IMR-90 (cell line): ENCODE measurements at regions not wholly inside any gene's neighbourhood (a gene's known extent, or its start where the extent isn't known, plus 50 kb on each side); places are given as distances from the start of the nearest gene placed in this dataset.

Source experiments
- ATAC-seq: fragments of 200-7000 bp; cut with Tn5 transposase; 2 replicates; pipeline ENCODE4 v1.9.1; 2020; ENCODE audit warnings: low read depth, mild to moderate bottlenecking, moderate library complexity
- BruUV-seq: library from RNA; stranded (reverse); fragments of 400-500 nt; replicated peaks from 2 replicates; lab custom pipeline; 2021; lab: Mats Ljungman, UMichigan
- CTCF ChIA-PET: fragments of 300-600 bp; formaldehyde crosslinking; extraction: SDS; loops from one replicate; lab custom pipeline; 2021; ENCODE audit warnings: antibody characterized with exemption; lab: Yijun Ruan, JAX
- POLR2A ChIA-PET: fragments of 300-600 bp; sonication (Branson Sonifier 250); formaldehyde crosslinking; loops from one replicate; lab custom pipeline; 2022; ENCODE audit warnings: antibody characterized with exemption; ENCODE audit not compliant: unreplicated experiment; lab: Charles Lee
- DNase-seq: peaks from one replicate; pipeline ENCODE4 v3.0.0; 2013
- H2AFZ ChIP-seq: replicated peaks from 2 replicates; pipeline ENCODE3; 2013; ENCODE audit warnings: low read length, mild to moderate bottlenecking; ENCODE audit not compliant: poor library complexity
- H2AK5ac ChIP-seq: 2 replicates; pipeline ENCODE4 v1.6.1; 2013; ENCODE audit warnings: low read depth, low read length, inconsistent platforms
- H2AK9ac ChIP-seq: replicated peaks from 2 replicates; pipeline ENCODE3; 2013; ENCODE audit warnings: mild to moderate bottlenecking, low read depth, low read length, moderate library complexity; ENCODE audit not compliant: poor library complexity
- H2BK120ac ChIP-seq: 2 replicates; pipeline ENCODE4 v1.6.1; 2013; ENCODE audit warnings: low read depth, low read length, inconsistent platforms
- H2BK15ac ChIP-seq: 3 replicates; pipeline ENCODE4 v1.6.1; 2013; ENCODE audit warnings: low read depth, low read length, inconsistent platforms
- H2BK20ac ChIP-seq: 2 replicates; pipeline ENCODE4 v1.6.1; 2013; ENCODE audit warnings: low read depth, mild to moderate bottlenecking, inconsistent platforms, low read length, moderate library complexity
- H2BK5ac ChIP-seq: 2 replicates; pipeline ENCODE4 v1.6.1; 2013; ENCODE audit warnings: mild to moderate bottlenecking, low read depth, low read length, inconsistent platforms; ENCODE audit not compliant: poor library complexity, severe bottlenecking
- H3K14ac ChIP-seq: replicated peaks from 2 replicates; pipeline ENCODE4 v1.6.1; 2013; ENCODE audit warnings: low read depth, low read length, inconsistent platforms
- H3K18ac ChIP-seq: 2 replicates; pipeline ENCODE4 v1.6.1; 2013; ENCODE audit warnings: low read depth, low read length, control low read depth
- H3K23ac ChIP-seq: 2 replicates; pipeline ENCODE4 v1.6.1; 2013; ENCODE audit warnings: low read depth, low read length, inconsistent platforms
- H3K27ac ChIP-seq: 2 replicates; pipeline ENCODE4 v1.5.1; 2013; ENCODE audit warnings: mild to moderate bottlenecking, control low read depth, low read length; ENCODE audit not compliant: insufficient read depth
- H3K27me3 ChIP-seq: 2 replicates; pipeline ENCODE4 v1.6.1; 2013; ENCODE audit warnings: low read length; ENCODE audit not compliant: control insufficient read depth, insufficient read depth
- H3K36me3 ChIP-seq: 2 replicates; pipeline ENCODE4 v1.6.1; 2013; ENCODE audit warnings: low read length, mixed read lengths; ENCODE audit not compliant: control insufficient read depth, insufficient read depth
- H3K4ac ChIP-seq: 2 replicates; pipeline ENCODE4 v1.6.1; 2013; ENCODE audit warnings: low read depth, low read length, inconsistent platforms
- H3K4me1 ChIP-seq: 2 replicates; pipeline ENCODE4 v1.6.1; 2013; ENCODE audit warnings: low read length, mixed read lengths; ENCODE audit not compliant: control insufficient read depth, insufficient read depth
- H3K4me2 ChIP-seq: 2 replicates; pipeline ENCODE4 v1.6.1; 2013; ENCODE audit warnings: low read depth, mild to moderate bottlenecking, control low read depth, low read length, moderate library complexity
- H3K4me3 ChIP-seq: 2 replicates; pipeline ENCODE4 v1.5.1; 2013; ENCODE audit warnings: low read depth, mild to moderate bottlenecking, control low read depth, low read length, moderate library complexity; ENCODE audit not compliant: insufficient read depth
- H3K56ac ChIP-seq: 2 replicates; pipeline ENCODE4 v1.6.1; 2013; ENCODE audit warnings: low read length, inconsistent platforms; ENCODE audit not compliant: insufficient read depth; ENCODE audit errors: extremely low read depth
- H3K79me1 ChIP-seq, 2 experiments: 2 replicates each; pipeline ENCODE4 v1.6.1; 2013; ENCODE audit warnings: low read length in 2 of 2, inconsistent platforms in 1 of 2, low read depth in 1 of 2
- H3K9ac ChIP-seq: 2 replicates; pipeline ENCODE4 v1.6.1; 2013; ENCODE audit warnings: low read depth, low read length, control low read depth
- H3K9me1 ChIP-seq: 2 replicates; pipeline ENCODE4 v1.6.1; 2013; ENCODE audit warnings: low read length, inconsistent platforms; ENCODE audit not compliant: insufficient read depth
- H3K9me3 ChIP-seq: 2 replicates; pipeline ENCODE4 v1.6.1; 2013; ENCODE audit warnings: low read length; ENCODE audit not compliant: control insufficient read depth, insufficient read depth
- H4K20me1 ChIP-seq: 2 replicates; pipeline ENCODE4 v1.6.1; 2013; ENCODE audit warnings: low read length, inconsistent platforms; ENCODE audit not compliant: insufficient read depth
- H4K5ac ChIP-seq: 2 replicates; pipeline ENCODE4 v1.6.1; 2013; ENCODE audit warnings: mild to moderate bottlenecking, low read depth, low read length, control low read depth
- H4K8ac ChIP-seq, 2 experiments: 2 replicates each; pipeline ENCODE4 v1.6.1; 2013; ENCODE audit warnings: low read depth in 2 of 2, low read length in 2 of 2, control low read depth in 1 of 2, inconsistent platforms in 1 of 2
- H4K91ac ChIP-seq: 2 replicates; pipeline ENCODE4 v1.6.1; 2013; ENCODE audit warnings: low read depth, low read length, inconsistent platforms; ENCODE audit not compliant: insufficient read depth
- BHLHE40 ChIP-seq: fragments of 150-350 bp; IDR thresholded peaks from 2 replicates; pipeline ENCODE4 v1.6.1; 2016; ENCODE audit warnings: mild to moderate bottlenecking, low read depth, low read length
- CEBPB ChIP-seq: IDR thresholded peaks from 2 replicates; pipeline ENCODE4 v1.6.1; 2012; ENCODE audit warnings: low read depth, low read length, improper control_type of control experiment
- CHD1 ChIP-seq: IDR thresholded peaks from 2 replicates; pipeline ENCODE4 v1.6.1; 2012; ENCODE audit warnings: low read depth, low read length, improper control_type of control experiment
- ELK1 ChIP-seq: fragments of 150-350 bp; IDR thresholded peaks from 2 replicates; pipeline ENCODE4 v1.6.1; 2016; ENCODE audit warnings: low read depth, mild to moderate bottlenecking, low read length, moderate library complexity, borderline replicate concordance
- FOS ChIP-seq: fragments of 150-350 bp; IDR thresholded peaks from 2 replicates; pipeline ENCODE4 v1.6.1; 2016; ENCODE audit warnings: low read depth, low read length
- MAFK ChIP-seq: IDR thresholded peaks from 2 replicates; pipeline ENCODE4 v1.6.1; 2012; ENCODE audit warnings: low read depth, low read length, improper control_type of control experiment
- MAZ ChIP-seq: IDR thresholded peaks from 2 replicates; pipeline ENCODE4 v1.6.1; 2012; ENCODE audit warnings: low read depth, mild to moderate bottlenecking, low read length, improper control_type of control experiment, moderate library complexity, borderline replicate concordance
- MXI1 ChIP-seq: IDR thresholded peaks from 2 replicates; pipeline ENCODE4 v1.6.1; 2012; ENCODE audit warnings: low read depth, mild to moderate bottlenecking, low read length, moderate library complexity, borderline replicate concordance
- NFE2L2 ChIP-seq: fragments of 150-350 bp; IDR thresholded peaks from 2 replicates; pipeline ENCODE4 v1.6.1; 2016; ENCODE audit warnings: low read depth, mild to moderate bottlenecking, low read length
- POLR2A ChIP-seq: IDR thresholded peaks from 2 replicates; pipeline ENCODE4 v1.6.1; 2012; ENCODE audit warnings: mild to moderate bottlenecking, low read depth, low read length
- RAD21 ChIP-seq: IDR thresholded peaks from 2 replicates; pipeline ENCODE4 v1.6.1; 2012; ENCODE audit warnings: low read length, improper control_type of control experiment
- RCOR1 ChIP-seq: IDR thresholded peaks from 2 replicates; pipeline ENCODE4 v1.6.1; 2012; ENCODE audit warnings: mild to moderate bottlenecking, low read length, improper control_type of control experiment; ENCODE audit not compliant: insufficient replicate concordance
- RFX5 ChIP-seq: IDR thresholded peaks from 2 replicates; pipeline ENCODE4 v1.8.0; 2012; ENCODE audit warnings: low read depth, mild to moderate bottlenecking, low read length, moderate library complexity
- SMC3 ChIP-seq: fragments of 150-350 bp; IDR thresholded peaks from 2 replicates; pipeline ENCODE4 v1.6.1; 2016; ENCODE audit warnings: low read depth, mild to moderate bottlenecking, antibody characterized with exemption, low read length, moderate library complexity
- USF2 ChIP-seq: fragments of 150-350 bp; IDR thresholded peaks from 2 replicates; pipeline ENCODE4 v1.6.1; 2017; ENCODE audit warnings: mild to moderate bottlenecking, antibody characterized with exemption, low read length, low read depth
- WGBS, 2 experiments: methylation state at CpG; one replicate each; pipeline versions ENCODE4 v1.1.5 to v1.1.7; 2013; ENCODE audit warnings: missing lambda C conversion rate in 2 of 2; ENCODE audit not compliant: insufficient read length in 1 of 2; ENCODE audit errors: extremely low coverage in 2 of 2; 5-methylcytosine and 5-hydroxymethylcytosine counted together
- dilution Hi-C: fragments of 300-500 bp; cut with HindIII; formaldehyde crosslinking; loops from one replicate; pipeline ENCODE4 v1.14.3; 2018; ENCODE audit warnings: low sequenced_read_pairs; ENCODE audit not compliant: unreplicated experiment
- in situ Hi-C: fragments of 300-500 bp; cut with MboI; formaldehyde crosslinking; loops from 3 replicates; pipeline ENCODE4 v1.14.3; 2019; ENCODE audit warnings: low sequenced_read_pairs, inconsistent platforms, mixed read lengths
- intact Hi-C: fragments of 100-400 bp; cut with micrococcal nuclease; formaldehyde crosslinking; loops from 2 replicates; pipeline ENCODE4 v1.10.0; 2022
- TF ChIP-seq, protein P1 (sequence below): conservative IDR thresholded peaks from 2 replicates; pipeline ENCODE4 v1.5.1; 2012; ENCODE audit warnings: mild to moderate bottlenecking, low read depth, low read length, improper control_type of control experiment

DNA sequence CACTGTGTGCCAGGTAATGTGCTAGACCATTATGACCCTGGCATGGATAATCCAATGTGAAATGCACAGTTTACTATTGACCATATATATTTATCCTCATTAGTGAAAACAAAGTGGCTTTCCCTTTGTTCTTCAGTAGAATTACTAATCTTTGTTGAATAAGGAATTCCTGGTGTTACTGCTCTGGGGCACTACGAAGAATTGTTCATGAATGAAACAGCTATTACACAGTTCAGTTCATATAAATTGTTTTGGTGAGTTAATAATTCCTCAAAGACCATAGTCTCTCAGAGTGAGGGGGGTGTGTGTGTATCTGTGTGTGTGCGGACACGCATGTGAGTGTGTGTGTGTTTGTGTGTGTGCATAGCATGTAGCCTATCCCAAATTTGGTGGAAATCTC lies 668.0 kb upstream of the MBL2 start:
- no peaks in the 10 kb centered on the region for H3K27me3 ChIP-seq
- H4K20me1 ChIP-seq, result no peaks in the 10 kb centered on the region
- ATAC-seq (no peak), DNase-seq (no peak)
- intact Hi-C loops, result no loop called here
- in situ Hi-C loops, result no loop called here
- dilution Hi-C loops, result no loop called here
- H3K18ac ChIP-seq, result no peak overlapping the region
- no peaks in the 10 kb centered on the region for H3K79me1 ChIP-seq
- H2AK5ac ChIP-seq, result no peak overlapping the region
- WGBS, 2 experiments, result no CpG with 5 or more reads among the region's 3 CpGs
- H3K9ac ChIP-seq, result no peak overlapping the region
- no peak overlapping the region for H3K14ac ChIP-seq
- H3K36me3 ChIP-seq, result no peaks in the 10 kb centered on the region
- no peak overlapping the region for H4K8ac ChIP-seq
- no peak overlapping the region for H2BK5ac ChIP-seq
- H2AFZ ChIP-seq, result no peak overlapping the region
- H2AK9ac ChIP-seq, result no peak overlapping the region
- H4K5ac ChIP-seq, result no peak overlapping the region
- H3K4me1 ChIP-seq, result no peaks in the 10 kb centered on the region
- H2BK15ac ChIP-seq, result no peak overlapping the region
- CTCF ChIA-PET, result no interaction called here
- no peaks in the 10 kb centered on the region for H3K9me3 ChIP-seq
- no peak overlapping the region for H2BK20ac ChIP-seq
- no peak overlapping the region for H4K91ac ChIP-seq
- no TSS peak for BruUV-seq
- H3K27ac ChIP-seq, result no peak overlapping the region
- H3K56ac ChIP-seq, result no peak overlapping the region
- H3K9me1 ChIP-seq, result no peaks in the 10 kb centered on the region
- no peak overlapping the region for H3K23ac ChIP-seq
- TF ChIP-seq RFX5 (no peak), FOS (no peak), USF2 (no peak), RCOR1 (no peak), CHD1 (no peak), NFE2L2 (no peak), MAFK (no peak), POLR2A (no peak), RAD21 (no peak), BHLHE40 (no peak), ELK1 (no peak), MXI1 (no peak), SMC3 (no peak), MAZ (no peak), CEBPB (no peak)
- TF ChIP-seq, protein P1, sequence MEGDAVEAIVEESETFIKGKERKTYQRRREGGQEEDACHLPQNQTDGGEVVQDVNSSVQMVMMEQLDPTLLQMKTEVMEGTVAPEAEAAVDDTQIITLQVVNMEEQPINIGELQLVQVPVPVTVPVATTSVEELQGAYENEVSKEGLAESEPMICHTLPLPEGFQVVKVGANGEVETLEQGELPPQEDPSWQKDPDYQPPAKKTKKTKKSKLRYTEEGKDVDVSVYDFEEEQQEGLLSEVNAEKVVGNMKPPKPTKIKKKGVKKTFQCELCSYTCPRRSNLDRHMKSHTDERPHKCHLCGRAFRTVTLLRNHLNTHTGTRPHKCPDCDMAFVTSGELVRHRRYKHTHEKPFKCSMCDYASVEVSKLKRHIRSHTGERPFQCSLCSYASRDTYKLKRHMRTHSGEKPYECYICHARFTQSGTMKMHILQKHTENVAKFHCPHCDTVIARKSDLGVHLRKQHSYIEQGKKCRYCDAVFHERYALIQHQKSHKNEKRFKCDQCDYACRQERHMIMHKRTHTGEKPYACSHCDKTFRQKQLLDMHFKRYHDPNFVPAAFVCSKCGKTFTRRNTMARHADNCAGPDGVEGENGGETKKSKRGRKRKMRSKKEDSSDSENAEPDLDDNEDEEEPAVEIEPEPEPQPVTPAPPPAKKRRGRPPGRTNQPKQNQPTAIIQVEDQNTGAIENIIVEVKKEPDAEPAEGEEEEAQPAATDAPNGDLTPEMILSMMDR, result no peak
- H3K4ac ChIP-seq, result no peak overlapping the region
- POLR2A ChIA-PET, result no interaction called here
- H3K4me2 ChIP-seq, result no peak overlapping the region
- H3K4me3 ChIP-seq, result no peak overlapping the region
- no peak overlapping the region for H2BK120ac ChIP-seq
